ENCODE measurements at regions not wholly inside any gene's neighbourhood (a gene's known extent, or its start where the extent isn't known, plus 50 kb on each side); places are given as distances from the start of the nearest gene placed in this dataset.

GRCh38 chr9:117535434-117535833 lies 120.6 kb upstream of the ASTN2 start:
- H3K9me3 Mint-ChIP-seq, result no peaks in the 10 kb centered on the region

GRCh38 chr9:117528225-117528624 lies 113.4 kb upstream of the ASTN2 start:
- H3K4me3 Mint-ChIP-seq, result no peak overlapping the region
- H3K27me3 Mint-ChIP-seq, result no peaks in the 10 kb centered on the region
- no peak overlapping the region for H3K27ac Mint-ChIP-seq
- H3K9me3 Mint-ChIP-seq, result no peaks in the 10 kb centered on the region
- no peaks in the 10 kb centered on the region for H3K36me3 Mint-ChIP-seq (ENCODE audit: low read depth)
- no peaks in the 10 kb centered on the region for H3K4me1 Mint-ChIP-seq (ENCODE audit: low read depth)

More at GRCh38 chr9:117535434-117535833, 120.6 kb upstream of the ASTN2 start:
- Mint-ChIP-seq H3K27ac (no peak overlapping the region), H3K36me3 (ENCODE audit: low read depth) (no peaks in the 10 kb centered on the region), H3K27me3 (no peaks in the 10 kb centered on the region), H3K4me1 (ENCODE audit: low read depth) (no peaks in the 10 kb centered on the region), H3K4me3 (no peak overlapping the region)

- Mint-ChIP-seq H3K27me3 (no peaks in the 10 kb centered on the region), H3K9me3 (no peaks in the 10 kb centered on the region), H3K27ac (no peak overlapping the region), H3K36me3 (ENCODE audit: low read depth) (no peaks in the 10 kb centered on the region), H3K4me3 (no peak overlapping the region), H3K4me1 (ENCODE audit: low read depth) (no peaks in the 10 kb centered on the region)
Measured at GRCh38 chr9:117526674-117527073, 111.8 kb upstream of the ASTN2 start.

- no peak overlapping the region for H3K27ac Mint-ChIP-seq
Measured at GRCh38 chr9:117523531-117524153, 108.8 kb upstream of the ASTN2 start.

GRCh38 chr9:117521293-117521692 lies 106.4 kb upstream of the ASTN2 start:
- H3K27me3 Mint-ChIP-seq, result peaks cover 4% of the 10 kb centered on the region
- no peaks in the 10 kb centered on the region for H3K36me3 Mint-ChIP-seq (ENCODE audit: low read depth)
- H3K4me3 Mint-ChIP-seq, result no peak overlapping the region
- H3K4me1 Mint-ChIP-seq (ENCODE audit: low read depth), result no peaks in the 10 kb centered on the region
- peaks cover 10% of the 10 kb centered on the region for H3K9me3 Mint-ChIP-seq
- no peak overlapping the region for H3K27ac Mint-ChIP-seq

More at GRCh38 chr9:117523531-117524153, 108.8 kb upstream of the ASTN2 start:
- H3K9me3 Mint-ChIP-seq, result peaks cover 10% of the 10 kb centered on the region
- H3K27me3 Mint-ChIP-seq, result peaks cover 4% of the 10 kb centered on the region
- no peak overlapping the region for H3K4me3 Mint-ChIP-seq
- H3K36me3 Mint-ChIP-seq (ENCODE audit: low read depth), result no peaks in the 10 kb centered on the region
- H3K4me1 Mint-ChIP-seq (ENCODE audit: low read depth), result no peaks in the 10 kb centered on the region

GRCh38 chr9:117516676-117517632 lies 102.1 kb upstream of the ASTN2 start:
- Mint-ChIP-seq H3K27ac (no peak overlapping the region), H3K4me3 (no peak overlapping the region), H3K9me3 (peaks cover 14% of the 10 kb centered on the region)

GRCh38 chr9:117511852-117512481 lies 97.1 kb upstream of the ASTN2 start:
- H3K4me1 Mint-ChIP-seq (ENCODE audit: low read depth), result no peaks in the 10 kb centered on the region
- H3K9me3 Mint-ChIP-seq, result peaks cover 4% of the 10 kb centered on the region
- no peak overlapping the region for H3K27ac Mint-ChIP-seq
- peaks cover 6% of the 10 kb centered on the region for H3K27me3 Mint-ChIP-seq
- no peak overlapping the region for H3K4me3 Mint-ChIP-seq
- no peaks in the 10 kb centered on the region for H3K36me3 Mint-ChIP-seq (ENCODE audit: low read depth)

More at GRCh38 chr9:117516676-117517632, 102.1 kb upstream of the ASTN2 start:
- Mint-ChIP-seq H3K4me1 (ENCODE audit: low read depth) (no peaks in the 10 kb centered on the region), H3K36me3 (ENCODE audit: low read depth) (no peaks in the 10 kb centered on the region), H3K27me3 (peaks cover 4% of the 10 kb centered on the region)

- Mint-ChIP-seq H3K4me3 (no peak overlapping the region), H3K27ac (no peak overlapping the region), H3K4me1 (ENCODE audit: low read depth) (no peaks in the 10 kb centered on the region), H3K36me3 (ENCODE audit: low read depth) (no peaks in the 10 kb centered on the region), H3K27me3 (no peaks in the 10 kb centered on the region), H3K9me3 (peaks cover 13% of the 10 kb centered on the region)
Measured at GRCh38 chr9:117496307-117496706, 81.5 kb upstream of the ASTN2 start.

- H3K4me3 Mint-ChIP-seq, result no peak overlapping the region
- no peaks in the 10 kb centered on the region for H3K4me1 Mint-ChIP-seq (ENCODE audit: low read depth)
- H3K9me3 Mint-ChIP-seq, result peaks cover 13% of the 10 kb centered on the region
- H3K36me3 Mint-ChIP-seq (ENCODE audit: low read depth), result no peaks in the 10 kb centered on the region
- peaks cover 4% of the 10 kb centered on the region for H3K27me3 Mint-ChIP-seq
- H3K27ac Mint-ChIP-seq, result no peak overlapping the region
Measured at GRCh38 chr9:117494401-117495090, 79.7 kb upstream of the ASTN2 start.

- H3K27ac Mint-ChIP-seq, result no peak overlapping the region
- no peaks in the 10 kb centered on the region for H3K4me1 Mint-ChIP-seq (ENCODE audit: low read depth)
- H3K27me3 Mint-ChIP-seq, result peaks cover 14% of the 10 kb centered on the region
- H3K4me3 Mint-ChIP-seq, result no peak overlapping the region
- H3K36me3 Mint-ChIP-seq (ENCODE audit: low read depth), result no peaks in the 10 kb centered on the region
- peaks cover 13% of the 10 kb centered on the region for H3K9me3 Mint-ChIP-seq
Measured at GRCh38 chr9:117492476-117492875, 77.6 kb upstream of the ASTN2 start.

GRCh38 chr9:117491491-117491890 lies 76.6 kb upstream of the ASTN2 start:
- Mint-ChIP-seq H3K9me3 (peaks cover 7% of the 10 kb centered on the region), H3K27me3 (peaks cover 16% of the 10 kb centered on the region)

GRCh38 chr9:117490199-117490598 lies 75.3 kb upstream of the ASTN2 start:
- no peaks in the 10 kb centered on the region for H3K36me3 Mint-ChIP-seq (ENCODE audit: low read depth)
- H3K4me1 Mint-ChIP-seq (ENCODE audit: low read depth), result no peaks in the 10 kb centered on the region
- H3K27me3 Mint-ChIP-seq, result peaks cover 19% of the 10 kb centered on the region
- no peak overlapping the region for H3K4me3 Mint-ChIP-seq
- H3K27ac Mint-ChIP-seq, result no peak overlapping the region
- no peaks in the 10 kb centered on the region for H3K9me3 Mint-ChIP-seq

More at GRCh38 chr9:117491491-117491890, 76.6 kb upstream of the ASTN2 start:
- H3K4me1 Mint-ChIP-seq (ENCODE audit: low read depth), result no peaks in the 10 kb centered on the region
- no peak overlapping the region for H3K4me3 Mint-ChIP-seq
- H3K36me3 Mint-ChIP-seq (ENCODE audit: low read depth), result no peaks in the 10 kb centered on the region
- H3K27ac Mint-ChIP-seq, result no peak overlapping the region

GRCh38 chr9:117488659-117489058 lies 73.8 kb upstream of the ASTN2 start:
- Mint-ChIP-seq H3K27me3 (peaks cover 22% of the 10 kb centered on the region), H3K36me3 (ENCODE audit: low read depth) (no peaks in the 10 kb centered on the region), H3K4me1 (ENCODE audit: low read depth) (no peaks in the 10 kb centered on the region), H3K27ac (no peak overlapping the region), H3K9me3 (no peaks in the 10 kb centered on the region), H3K4me3 (no peak overlapping the region)

GRCh38 chr9:117487555-117488175 lies 72.8 kb upstream of the ASTN2 start:
- Mint-ChIP-seq H3K27ac (no peak overlapping the region), H3K4me3 (no peak overlapping the region), H3K27me3 (peaks cover 22% of the 10 kb centered on the region), H3K4me1 (ENCODE audit: low read depth) (no peaks in the 10 kb centered on the region), H3K36me3 (ENCODE audit: low read depth) (no peaks in the 10 kb centered on the region), H3K9me3 (no peaks in the 10 kb centered on the region)
